Fibroblast of lung (primary cell): ENCODE measurements at regions not wholly inside any gene's neighbourhood (a gene's known extent, or its start where the extent isn't known, plus 50 kb on each side); places are given as distances from the start of the nearest gene placed in this dataset.

Experiments
- DNase-seq, 2 donors: peaks; one replicate each; pipeline versions ENCODE4 v3.0.0 to v3.0.0-alpha.2; 2010; ENCODE audit warnings: low read depth in 2 of 2
- H2AFZ ChIP-seq: 2 replicates; pipeline ENCODE4 v1.5.1; 2012; ENCODE audit warnings: low read length, control low read depth, inconsistent platforms
- H3K27ac ChIP-seq: 2 replicates; pipeline ENCODE4 v1.5.1; 2011; ENCODE audit warnings: low read length, control low read depth; ENCODE audit not compliant: insufficient read depth
- H3K27me3 ChIP-seq: 2 replicates; pipeline ENCODE4 v1.5.1; 2011; ENCODE audit warnings: mild to moderate bottlenecking, low read length; ENCODE audit not compliant: control insufficient read depth, insufficient read depth
- H3K36me3 ChIP-seq: 2 replicates; pipeline ENCODE4 v1.5.1; 2011; ENCODE audit warnings: low read length; ENCODE audit not compliant: control insufficient read depth, insufficient read depth
- H3K4me1 ChIP-seq: 2 replicates; pipeline ENCODE4 v1.5.1; 2011; ENCODE audit warnings: low read length; ENCODE audit not compliant: control insufficient read depth, insufficient read depth; ENCODE audit errors: extremely low read depth
- H3K4me2 ChIP-seq: 2 replicates; pipeline ENCODE4 v1.5.1; 2011; ENCODE audit warnings: low read length, control low read depth; ENCODE audit not compliant: insufficient read depth; ENCODE audit errors: extremely low read depth
- H3K4me3 ChIP-seq, 4 experiments: fragments of 200-600 bp in 1 of 4; sonication (generic) in 1 of 4; replicated peaks in 1 of 4; 2 replicates each; pipeline ENCODE4 v1.5.1; 2011 to 2016; ENCODE audit warnings: low read length in 4 of 4, low read depth in 3 of 4, mild to moderate bottlenecking in 3 of 4, control low read depth in 2 of 4, inconsistent platforms in 1 of 4, mixed read lengths in 1 of 4; ENCODE audit not compliant: insufficient read depth in 1 of 4; ENCODE audit errors: control extremely low read depth in 1 of 4
- H3K79me2 ChIP-seq: 2 replicates; pipeline ENCODE4 v1.5.1; 2012; ENCODE audit warnings: mild to moderate bottlenecking, low read length, inconsistent platforms; ENCODE audit not compliant: control insufficient read depth, insufficient read depth
- H3K9ac ChIP-seq: 2 replicates; pipeline ENCODE4 v1.5.1; 2011; ENCODE audit warnings: mild to moderate bottlenecking, low read length, control low read depth; ENCODE audit not compliant: insufficient read depth
- H3K9me3 ChIP-seq: 2 replicates; pipeline ENCODE4 v1.5.1; 2012; ENCODE audit warnings: low read depth, low read length; ENCODE audit not compliant: control insufficient read depth, insufficient read depth
- H4K20me1 ChIP-seq: 2 replicates; pipeline ENCODE4 v1.5.1; 2011; ENCODE audit warnings: low read length; ENCODE audit not compliant: control insufficient read depth, insufficient read depth; ENCODE audit errors: extremely low read depth
- EZH2 ChIP-seq: IDR thresholded peaks from 2 replicates; pipeline ENCODE4 v1.5.1; 2012; ENCODE audit warnings: low read length, control low read depth, mild to moderate bottlenecking; ENCODE audit errors: missing control alignments
- TF ChIP-seq, protein P1 (sequence below), 2 donors: IDR thresholded peaks in 1 of 2; conservative IDR thresholded peaks in 1 of 2; 1 replicate in 1 of 2; 2 replicates in 1 of 2; pipeline ENCODE4 v1.5.1; 2011 to 2012; ENCODE audit warnings: low read length in 2 of 2, control low read depth in 1 of 2, inconsistent platforms in 1 of 2, low read depth in 1 of 2, mild to moderate bottlenecking in 1 of 2

DNA sequence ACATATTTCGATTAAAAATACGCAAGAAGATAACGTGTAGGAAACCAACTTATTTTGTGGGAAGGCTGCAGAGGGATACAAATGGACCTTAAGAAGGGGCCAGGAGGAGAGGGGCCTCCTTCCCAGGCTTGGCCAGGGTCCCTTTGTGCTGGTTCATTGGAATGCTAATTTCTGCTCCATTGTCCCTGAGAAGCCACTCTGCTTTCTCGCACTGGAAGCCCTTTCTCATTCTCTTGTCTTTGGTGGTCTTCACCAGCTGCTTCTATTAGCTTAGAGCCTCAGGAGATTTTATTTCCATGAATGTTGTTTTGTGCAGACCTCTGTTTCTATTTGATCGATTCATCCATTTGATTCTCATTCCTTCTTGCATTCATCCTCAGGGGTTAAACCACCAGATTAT is 325.4 kb downstream of the TMEM38B start:
- H3K9ac ChIP-seq, result no peak overlapping the region
- no peaks in the 10 kb centered on the region for H4K20me1 ChIP-seq
- no peak overlapping the region for H3K27ac ChIP-seq
- no peaks in the 10 kb centered on the region for H3K36me3 ChIP-seq
- H3K4me3 ChIP-seq, result no peak overlapping the region
- no peaks in the 10 kb centered on the region for H3K79me2 ChIP-seq
- no peaks in the 10 kb centered on the region for H3K4me1 ChIP-seq
- no peak overlapping the region for H3K4me2 ChIP-seq
- no peak overlapping the region for H2AFZ ChIP-seq
- H3K27me3 ChIP-seq, result no peaks in the 10 kb centered on the region
- DNase-seq, result no peak
- no peak for TF ChIP-seq EZH2
- TF ChIP-seq, protein P1, sequence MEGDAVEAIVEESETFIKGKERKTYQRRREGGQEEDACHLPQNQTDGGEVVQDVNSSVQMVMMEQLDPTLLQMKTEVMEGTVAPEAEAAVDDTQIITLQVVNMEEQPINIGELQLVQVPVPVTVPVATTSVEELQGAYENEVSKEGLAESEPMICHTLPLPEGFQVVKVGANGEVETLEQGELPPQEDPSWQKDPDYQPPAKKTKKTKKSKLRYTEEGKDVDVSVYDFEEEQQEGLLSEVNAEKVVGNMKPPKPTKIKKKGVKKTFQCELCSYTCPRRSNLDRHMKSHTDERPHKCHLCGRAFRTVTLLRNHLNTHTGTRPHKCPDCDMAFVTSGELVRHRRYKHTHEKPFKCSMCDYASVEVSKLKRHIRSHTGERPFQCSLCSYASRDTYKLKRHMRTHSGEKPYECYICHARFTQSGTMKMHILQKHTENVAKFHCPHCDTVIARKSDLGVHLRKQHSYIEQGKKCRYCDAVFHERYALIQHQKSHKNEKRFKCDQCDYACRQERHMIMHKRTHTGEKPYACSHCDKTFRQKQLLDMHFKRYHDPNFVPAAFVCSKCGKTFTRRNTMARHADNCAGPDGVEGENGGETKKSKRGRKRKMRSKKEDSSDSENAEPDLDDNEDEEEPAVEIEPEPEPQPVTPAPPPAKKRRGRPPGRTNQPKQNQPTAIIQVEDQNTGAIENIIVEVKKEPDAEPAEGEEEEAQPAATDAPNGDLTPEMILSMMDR (conservative IDR thresholded peaks at IDR 0.05 in 1 of 2, IDR thresholded peaks at IDR 0.05 in 1 of 2; ENCODE audit: low read depth in 1 of 2, low read length in 2 of 2), result no peak
- H3K9me3 ChIP-seq, result no peaks in the 10 kb centered on the region

DNA sequence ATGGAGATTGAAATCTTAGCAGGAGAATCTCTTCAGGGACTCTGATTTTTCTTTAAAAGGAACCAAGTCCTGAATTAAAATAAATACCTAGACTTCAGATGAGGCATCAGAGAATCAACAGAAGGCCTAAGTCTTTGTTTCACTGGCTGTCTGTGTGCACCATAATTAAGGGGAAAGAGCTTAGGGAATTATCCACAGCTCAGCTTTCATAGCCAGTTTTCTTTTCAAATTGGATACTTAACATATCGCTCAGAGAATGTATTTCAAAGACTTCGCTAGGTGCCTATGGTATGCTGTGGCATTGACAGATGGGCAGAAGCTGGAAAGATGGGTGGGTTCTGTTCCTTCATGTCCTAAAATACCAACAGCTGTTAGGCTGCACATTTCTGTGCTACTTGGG is 325.8 kb downstream of the TMEM38B start:
- Histone ChIP-seq H3K4me2 (no peak overlapping the region), H2AFZ (no peak overlapping the region)

DNA sequence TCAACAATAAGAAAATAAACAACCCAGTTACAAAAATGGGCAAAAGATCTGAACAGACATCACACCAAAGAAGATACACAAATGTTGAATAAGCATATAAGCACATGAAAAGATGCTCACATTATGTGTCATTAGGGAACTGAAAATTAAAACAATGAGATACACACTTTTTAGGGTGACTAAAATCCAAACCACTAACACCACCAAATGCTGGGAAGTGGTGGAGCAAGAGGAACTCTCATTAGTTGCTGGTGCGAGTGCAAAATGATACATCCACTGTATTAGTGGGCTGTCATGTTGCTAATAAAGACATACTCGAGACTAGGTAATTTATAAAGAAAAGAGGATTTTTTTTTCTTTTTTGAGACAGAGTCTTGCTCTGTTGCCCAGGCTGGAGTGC is 329.1 kb downstream of the TMEM38B start:
- Histone ChIP-seq H3K27ac (no peak overlapping the region), H3K4me2 (no peak overlapping the region), H3K9me3 (no peaks in the 10 kb centered on the region), H3K27me3 (no peaks in the 10 kb centered on the region), H4K20me1 (no peaks in the 10 kb centered on the region), H3K79me2 (no peaks in the 10 kb centered on the region), H3K4me3 (no peak overlapping the region), H3K36me3 (no peaks in the 10 kb centered on the region), H2AFZ (no peak overlapping the region), H3K4me1 (no peaks in the 10 kb centered on the region), H3K9ac (no peak overlapping the region)
- DNase-seq, result no peak
- TF ChIP-seq, protein P1 (conservative IDR thresholded peaks at IDR 0.05 in 1 of 2, IDR thresholded peaks at IDR 0.05 in 1 of 2; ENCODE audit: low read depth in 1 of 2, low read length in 2 of 2), result no peak
- no peak for TF ChIP-seq EZH2

More for the DNA sequence above, 325.8 kb downstream of the TMEM38B start:
- H3K9me3 ChIP-seq, result no peaks in the 10 kb centered on the region
- no peak overlapping the region for H3K4me3 ChIP-seq
- no peaks in the 10 kb centered on the region for H3K79me2 ChIP-seq
- H3K9ac ChIP-seq, result no peak overlapping the region
- H3K4me1 ChIP-seq, result no peaks in the 10 kb centered on the region
- no peak for TF ChIP-seq EZH2
- TF ChIP-seq, protein P1 (conservative IDR thresholded peaks at IDR 0.05 in 1 of 2, IDR thresholded peaks at IDR 0.05 in 1 of 2; ENCODE audit: low read depth in 1 of 2, low read length in 2 of 2), result no peak
- no peaks in the 10 kb centered on the region for H3K36me3 ChIP-seq
- H3K27ac ChIP-seq, result no peak overlapping the region
- H3K27me3 ChIP-seq, result no peaks in the 10 kb centered on the region
- H4K20me1 ChIP-seq, result no peaks in the 10 kb centered on the region
- DNase-seq, result no peak
